ENCODE measurements at regions not wholly inside any gene's neighbourhood (a gene's known extent, or its start where the extent isn't known, plus 50 kb on each side); places are given as distances from the start of the nearest gene placed in this dataset.

- no peak for TF ChIP-seq REST (IDR thresholded peaks at IDR 0.05)
- TF ChIP-seq FOXS1 (CRISPR knock-in tag; IDR thresholded peaks at IDR 0.05) = no peak
- TF ChIP-seq MAX (IDR thresholded peaks at IDR 0.05) = no peak
- no peak for TF ChIP-seq JUN (IDR thresholded peaks at IDR 0.05)
Measured at GRCh38 chrX:22389556-22390179, 117.0 kb downstream of the CBLL2 start.
